ENCODE measurements at regions not wholly inside any gene's neighbourhood (a gene's known extent, or its start where the extent isn't known, plus 50 kb on each side); places are given as distances from the start of the nearest gene placed in this dataset.

DNA sequence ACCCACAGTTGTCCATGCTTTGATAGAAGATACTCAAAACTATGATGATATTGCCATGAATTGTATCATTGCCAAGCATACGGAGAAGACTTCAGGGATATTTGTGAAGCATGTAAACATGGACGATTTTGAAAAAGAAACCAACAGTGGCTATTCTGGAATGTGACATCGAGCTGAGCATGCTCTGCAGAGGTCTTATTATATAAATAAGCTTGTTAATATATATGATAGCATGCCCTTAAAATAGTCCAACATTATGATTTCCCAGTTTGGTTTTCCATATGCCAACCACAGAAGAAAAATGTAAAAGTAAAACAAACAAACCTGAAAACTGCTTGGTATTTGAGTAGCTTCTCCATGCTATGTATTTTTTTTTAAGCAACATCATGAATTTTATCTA is 159.1 kb downstream of the LNPK start:
- no peak for TF ChIP-seq POLR2AphosphoS5 (IDR thresholded peaks at IDR 0.05)
- TF ChIP-seq, protein P1, sequence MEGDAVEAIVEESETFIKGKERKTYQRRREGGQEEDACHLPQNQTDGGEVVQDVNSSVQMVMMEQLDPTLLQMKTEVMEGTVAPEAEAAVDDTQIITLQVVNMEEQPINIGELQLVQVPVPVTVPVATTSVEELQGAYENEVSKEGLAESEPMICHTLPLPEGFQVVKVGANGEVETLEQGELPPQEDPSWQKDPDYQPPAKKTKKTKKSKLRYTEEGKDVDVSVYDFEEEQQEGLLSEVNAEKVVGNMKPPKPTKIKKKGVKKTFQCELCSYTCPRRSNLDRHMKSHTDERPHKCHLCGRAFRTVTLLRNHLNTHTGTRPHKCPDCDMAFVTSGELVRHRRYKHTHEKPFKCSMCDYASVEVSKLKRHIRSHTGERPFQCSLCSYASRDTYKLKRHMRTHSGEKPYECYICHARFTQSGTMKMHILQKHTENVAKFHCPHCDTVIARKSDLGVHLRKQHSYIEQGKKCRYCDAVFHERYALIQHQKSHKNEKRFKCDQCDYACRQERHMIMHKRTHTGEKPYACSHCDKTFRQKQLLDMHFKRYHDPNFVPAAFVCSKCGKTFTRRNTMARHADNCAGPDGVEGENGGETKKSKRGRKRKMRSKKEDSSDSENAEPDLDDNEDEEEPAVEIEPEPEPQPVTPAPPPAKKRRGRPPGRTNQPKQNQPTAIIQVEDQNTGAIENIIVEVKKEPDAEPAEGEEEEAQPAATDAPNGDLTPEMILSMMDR (IDR thresholded peaks at IDR 0.05) = no peak
